ENCODE measurements at regions not wholly inside any gene's neighbourhood (a gene's known extent, or its start where the extent isn't known, plus 50 kb on each side); places are given as distances from the start of the nearest gene placed in this dataset.
"Not testable (repeated sequence)": the region's sequence is repeated elsewhere in the genome, so short reads cannot be mapped to it uniquely, and the experiment has no call there.

- H3K4me3 ChIP-seq (ENCODE audit: low read depth, low read length): no peak overlapping the region
- no peak for TF ChIP-seq CTCF (IDR thresholded peaks at IDR 0.05; ENCODE audit: insufficient read depth, low read length)
- DNase-seq (ENCODE audit: low read depth): no peak
Observed at GRCh38 chr2:116979916-116980764, 834.4 kb upstream of the DDX18 start.

GRCh38 chr2:116987447-116987846 lies 827.0 kb upstream of the DDX18 start:
- no peak for DNase-seq (ENCODE audit: low read depth)
- no peak overlapping the region for H3K4me3 ChIP-seq (ENCODE audit: low read depth, low read length)
- no peak for TF ChIP-seq CTCF (IDR thresholded peaks at IDR 0.05; ENCODE audit: insufficient read depth, low read length)

GRCh38 chr2:116988303-116988702 lies 826.2 kb upstream of the DDX18 start:
- no peak for DNase-seq (ENCODE audit: low read depth)
- no peak for TF ChIP-seq CTCF (IDR thresholded peaks at IDR 0.05; ENCODE audit: insufficient read depth, low read length)
- no peak overlapping the region for H3K4me3 ChIP-seq (ENCODE audit: low read depth, low read length)

- DNase-seq (ENCODE audit: low read depth): no peak
- no peak for TF ChIP-seq CTCF (IDR thresholded peaks at IDR 0.05; ENCODE audit: insufficient read depth, low read length)
- no peak overlapping the region for H3K4me3 ChIP-seq (ENCODE audit: low read depth, low read length)
Observed at GRCh38 chr2:117019357-117019756, 795.1 kb upstream of the DDX18 start.

- DNase-seq (ENCODE audit: low read depth): no peak
- H3K4me3 ChIP-seq (ENCODE audit: low read depth, low read length): no peak overlapping the region
- no peak for TF ChIP-seq CTCF (IDR thresholded peaks at IDR 0.05; ENCODE audit: insufficient read depth, low read length)
Observed at GRCh38 chr2:117027646-117028045, 786.8 kb upstream of the DDX18 start.

- not testable (repeated sequence) for DNase-seq (ENCODE audit: low read depth); H3K4me3 ChIP-seq (ENCODE audit: low read depth, low read length)
Observed at GRCh38 chr2:117028708-117029107, 785.8 kb upstream of the DDX18 start.

GRCh38 chr2:117055499-117056375 lies 758.8 kb upstream of the DDX18 start:
- DNase-seq (ENCODE audit: low read depth): no peak
- H3K4me3 ChIP-seq (ENCODE audit: low read depth, low read length): no peak overlapping the region
- TF ChIP-seq CTCF (IDR thresholded peaks at IDR 0.05; ENCODE audit: insufficient read depth, low read length): no peak
